ENCODE measurements at regions not wholly inside any gene's neighbourhood (a gene's known extent, or its start where the extent isn't known, plus 50 kb on each side); places are given as distances from the start of the nearest gene placed in this dataset.
A peak's percentile ranks its signal among the peaks of the same experiment; 100 is the strongest.

GRCh38 chr6:109225946-109226345, 130.6 kb downstream of the CEP57L1 start:
- Histone ChIP-seq H3K27me3 (ENCODE audit: control insufficient read depth, insufficient read depth, low read length) (peaks cover 3% of the 10 kb centered on the region; the same call in 1 of the 2 replicates), H3K27ac (ENCODE audit: low read length) (no peak overlapping the region), H3K4me3 (ENCODE audit: low read depth in 2 of 2, low read length in 2 of 2) (no peak overlapping the region), H3K36me3 (ENCODE audit: control insufficient read depth, insufficient read depth, low read length) (no peaks in the 10 kb centered on the region), H3K9me3 (ENCODE audit: control insufficient read depth, insufficient read depth, low read depth, low read length) (no peaks in the 10 kb centered on the region), H3K4me1 (ENCODE audit: control insufficient read depth, insufficient read depth, low read length) (no peaks in the 10 kb centered on the region)
- DNase-seq (ENCODE audit: low read depth, low spot score) (no peak), ATAC-seq (no peak)
- BruUV-seq (replicated peaks), result no TSS peak
- in situ Hi-C loops (cut with HindIII; ENCODE audit: low pct_unique_long_range_greater_than_20kb, low sequenced_read_pairs) (no loop called here), intact Hi-C loops (cut with micrococcal nuclease; ENCODE audit: unreplicated experiment) (no loop called here)
- ChIA-PET CTCF (no interaction called here), POLR2A (no interaction called here)
- TF ChIP-seq SIN3A (IDR thresholded peaks at IDR 0.05; ENCODE audit: borderline replicate concordance, insufficient read depth, low read depth, low read length), result no peak
- TF ChIP-seq REST (IDR thresholded peaks at IDR 0.05; ENCODE audit: insufficient read depth in 1 of 2, low read depth in 2 of 2, low read length in 1 of 2), result no peak
- no peak for TF ChIP-seq TCF7L2 (IDR thresholded peaks at IDR 0.05; ENCODE audit: low read depth, low read length)
- TF ChIP-seq POLR2AphosphoS5 (IDR thresholded peaks at IDR 0.05; ENCODE audit: low read depth, low read length), result no peak
- TF ChIP-seq, protein P1, sequence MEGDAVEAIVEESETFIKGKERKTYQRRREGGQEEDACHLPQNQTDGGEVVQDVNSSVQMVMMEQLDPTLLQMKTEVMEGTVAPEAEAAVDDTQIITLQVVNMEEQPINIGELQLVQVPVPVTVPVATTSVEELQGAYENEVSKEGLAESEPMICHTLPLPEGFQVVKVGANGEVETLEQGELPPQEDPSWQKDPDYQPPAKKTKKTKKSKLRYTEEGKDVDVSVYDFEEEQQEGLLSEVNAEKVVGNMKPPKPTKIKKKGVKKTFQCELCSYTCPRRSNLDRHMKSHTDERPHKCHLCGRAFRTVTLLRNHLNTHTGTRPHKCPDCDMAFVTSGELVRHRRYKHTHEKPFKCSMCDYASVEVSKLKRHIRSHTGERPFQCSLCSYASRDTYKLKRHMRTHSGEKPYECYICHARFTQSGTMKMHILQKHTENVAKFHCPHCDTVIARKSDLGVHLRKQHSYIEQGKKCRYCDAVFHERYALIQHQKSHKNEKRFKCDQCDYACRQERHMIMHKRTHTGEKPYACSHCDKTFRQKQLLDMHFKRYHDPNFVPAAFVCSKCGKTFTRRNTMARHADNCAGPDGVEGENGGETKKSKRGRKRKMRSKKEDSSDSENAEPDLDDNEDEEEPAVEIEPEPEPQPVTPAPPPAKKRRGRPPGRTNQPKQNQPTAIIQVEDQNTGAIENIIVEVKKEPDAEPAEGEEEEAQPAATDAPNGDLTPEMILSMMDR (IDR thresholded peaks at IDR 0.05), result no peak

DNA sequence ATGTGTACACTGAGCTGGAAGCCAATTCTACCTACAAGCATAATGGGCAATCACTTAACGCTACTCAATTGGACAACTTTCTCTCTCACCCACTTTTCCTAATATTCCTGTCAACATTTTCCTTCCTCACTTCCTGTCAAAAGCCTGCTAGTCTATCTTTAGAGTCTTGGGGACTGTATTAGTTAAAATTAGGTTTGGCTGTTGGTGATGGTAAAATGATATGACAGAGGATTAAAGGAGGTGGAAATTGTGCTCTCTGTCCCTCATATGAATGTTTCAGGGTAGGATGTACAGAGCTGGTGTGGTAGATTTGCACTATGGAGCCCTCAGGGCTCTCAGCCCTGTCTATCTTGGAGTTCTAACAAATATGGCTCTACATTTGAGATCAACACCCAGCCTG, 129.7 kb downstream of the CEP57L1 start:
- no TSS peak for BruUV-seq (replicated peaks)
- CTCF ChIA-PET, result no interaction called here
- POLR2A ChIA-PET, result no interaction called here

More for the DNA sequence above, 129.7 kb downstream of the CEP57L1 start:
- ATAC-seq (no peak), DNase-seq (ENCODE audit: low read depth, low spot score) (no peak)
- Histone ChIP-seq H3K27ac (ENCODE audit: low read length) (no peak overlapping the region), H3K36me3 (ENCODE audit: control insufficient read depth, insufficient read depth, low read length) (no peaks in the 10 kb centered on the region), H3K27me3 (ENCODE audit: control insufficient read depth, insufficient read depth, low read length) (peaks cover 3% of the 10 kb centered on the region; the same call in 1 of the 2 replicates), H3K4me1 (ENCODE audit: control insufficient read depth, insufficient read depth, low read length) (no peaks in the 10 kb centered on the region), H3K9me3 (ENCODE audit: control insufficient read depth, insufficient read depth, low read depth, low read length) (no peaks in the 10 kb centered on the region), H3K4me3 (ENCODE audit: low read depth in 2 of 2, low read length in 2 of 2) (no peak overlapping the region)
- TF ChIP-seq, protein P1 (IDR thresholded peaks at IDR 0.05), result 0 out of 2 replicates have a peak, but pooled peaks have one; percentile 5
- TF ChIP-seq REST (IDR thresholded peaks at IDR 0.05; ENCODE audit: insufficient read depth in 1 of 2, low read depth in 2 of 2, low read length in 1 of 2), result no peak
- intact Hi-C loops (cut with micrococcal nuclease; ENCODE audit: unreplicated experiment) (no loop called here), in situ Hi-C loops (cut with HindIII; ENCODE audit: low pct_unique_long_range_greater_than_20kb, low sequenced_read_pairs) (no loop called here)
